ELR (cell line): ENCODE measurements at regions not wholly inside any gene's neighbourhood (a gene's known extent, or its start where the extent isn't known, plus 50 kb on each side); places are given as distances from the start of the nearest gene placed in this dataset.
"Not testable (repeated sequence)": the region's sequence is repeated elsewhere in the genome, so short reads cannot be mapped to it uniquely, and the experiment has no call there.

ENCODE experiments used
- DNase-seq: peaks from one replicate; pipeline ENCODE4 v3.0.0-alpha.2; 2015; ENCODE audit warnings: low read depth

GRCh38 chr3:166522017-166522416, 684.8 kb upstream of the BCHE start:
- DNase-seq = no peak

- DNase-seq = no peak
Observed at GRCh38 chr3:166519443-166519842, 682.2 kb upstream of the BCHE start.

GRCh38 chr3:166518040-166518439, 680.8 kb upstream of the BCHE start:
- no peak for DNase-seq

GRCh38 chr3:166510382-166510781, 673.2 kb upstream of the BCHE start:
- no peak for DNase-seq

GRCh38 chr3:166500420-166500819, 663.2 kb upstream of the BCHE start:
- not testable (repeated sequence) for DNase-seq

- DNase-seq = no peak
Observed at GRCh38 chr3:166499636-166500035, 662.4 kb upstream of the BCHE start.

GRCh38 chr3:166498446-166498845, 661.2 kb upstream of the BCHE start:
- no peak for DNase-seq

- no peak for DNase-seq
Observed at GRCh38 chr3:166489826-166490225, 652.6 kb upstream of the BCHE start.

GRCh38 chr3:166488977-166489672, 651.9 kb upstream of the BCHE start:
- no peak for DNase-seq

- no peak for DNase-seq
Observed at GRCh38 chr3:166484470-166484869, 647.2 kb upstream of the BCHE start.

- DNase-seq = no peak
Observed at GRCh38 chr3:166481340-166481739, 644.1 kb upstream of the BCHE start.

- peak; percentile 43 for DNase-seq
Observed at GRCh38 chr3:166478356-166478755, 641.1 kb upstream of the BCHE start.

GRCh38 chr3:166473501-166473900, 636.3 kb upstream of the BCHE start:
- no peak for DNase-seq

GRCh38 chr3:166472015-166472414, 634.8 kb upstream of the BCHE start:
- no peak for DNase-seq

GRCh38 chr3:166471074-166471767, 634.0 kb upstream of the BCHE start:
- no peak for DNase-seq

- DNase-seq = no peak
Observed at GRCh38 chr3:166462891-166463470, 625.8 kb upstream of the BCHE start.

GRCh38 chr3:166461626-166462025, 624.4 kb upstream of the BCHE start:
- DNase-seq = no peak

- DNase-seq = no peak
Observed at GRCh38 chr3:166457382-166457781, 620.2 kb upstream of the BCHE start.

GRCh38 chr3:166456286-166456685, 619.1 kb upstream of the BCHE start:
- DNase-seq = peak; percentile 25

- peak; percentile 66 for DNase-seq
Observed at GRCh38 chr3:166455744-166456143, 618.5 kb upstream of the BCHE start.

- no peak for DNase-seq
Observed at GRCh38 chr3:166453478-166453877, 616.3 kb upstream of the BCHE start.

GRCh38 chr3:166451997-166452396, 614.8 kb upstream of the BCHE start:
- DNase-seq = no peak

GRCh38 chr3:166447513-166447912, 610.3 kb upstream of the BCHE start:
- DNase-seq = no peak
